Fibroblast of the aortic adventitia (primary cell): ENCODE measurements at regions not wholly inside any gene's neighbourhood (a gene's known extent, or its start where the extent isn't known, plus 50 kb on each side); places are given as distances from the start of the nearest gene placed in this dataset.

Experiments used
- DNase-seq: peaks from one replicate; pipeline ENCODE4 v3.0.0-alpha.2; 2010; ENCODE audit warnings: low read depth
- H3K4me3 ChIP-seq: 2 replicates; pipeline ENCODE4 v1.5.1; 2011; ENCODE audit warnings: low read depth, mild to moderate bottlenecking, control low read depth, low read length, moderate library complexity
- TF ChIP-seq, protein P1 (sequence below): IDR thresholded peaks from 2 replicates; pipeline ENCODE4 v1.5.1; 2011; ENCODE audit warnings: mild to moderate bottlenecking, low read length, control low read depth, inconsistent platforms; ENCODE audit not compliant: insufficient read depth

DNA sequence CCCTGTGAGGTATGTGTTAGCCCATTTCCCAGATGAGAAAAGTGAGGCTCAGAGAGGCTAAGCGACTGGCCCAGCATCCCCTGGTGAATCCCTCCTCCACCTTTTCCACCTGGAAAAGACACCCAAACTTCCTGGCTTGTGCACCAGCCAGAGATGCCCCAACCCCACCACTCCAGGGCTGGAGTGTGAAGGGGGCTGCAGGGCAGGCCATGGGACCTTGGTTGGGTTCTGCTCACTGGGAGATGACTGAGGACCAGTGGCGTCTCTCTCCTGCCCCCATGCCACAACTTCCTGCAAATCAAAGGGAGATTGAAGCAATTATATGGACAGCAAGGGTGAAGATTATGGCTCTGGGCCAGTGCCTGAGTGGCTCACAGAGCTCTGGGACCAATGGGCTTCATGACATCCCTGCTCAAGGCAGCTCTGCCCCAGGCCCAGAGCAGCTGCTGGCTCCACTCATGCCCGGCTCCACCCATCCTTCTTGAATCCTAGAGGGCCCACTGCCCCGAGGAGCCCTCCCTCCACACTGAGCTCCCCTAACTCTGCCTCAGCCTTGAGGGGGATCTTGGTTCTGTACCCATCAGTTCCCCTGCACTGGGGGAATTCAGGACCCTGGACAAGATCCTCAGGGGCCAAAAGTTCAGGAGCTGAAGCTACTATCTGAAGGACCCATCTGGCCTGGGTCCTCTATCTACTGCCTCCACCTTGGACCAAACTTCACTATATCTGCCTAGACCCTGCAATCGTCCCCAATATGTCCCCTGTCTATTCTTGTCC lies 416.9 kb downstream of the PTPRU start:
- no peak for DNase-seq
- TF ChIP-seq, protein P1, sequence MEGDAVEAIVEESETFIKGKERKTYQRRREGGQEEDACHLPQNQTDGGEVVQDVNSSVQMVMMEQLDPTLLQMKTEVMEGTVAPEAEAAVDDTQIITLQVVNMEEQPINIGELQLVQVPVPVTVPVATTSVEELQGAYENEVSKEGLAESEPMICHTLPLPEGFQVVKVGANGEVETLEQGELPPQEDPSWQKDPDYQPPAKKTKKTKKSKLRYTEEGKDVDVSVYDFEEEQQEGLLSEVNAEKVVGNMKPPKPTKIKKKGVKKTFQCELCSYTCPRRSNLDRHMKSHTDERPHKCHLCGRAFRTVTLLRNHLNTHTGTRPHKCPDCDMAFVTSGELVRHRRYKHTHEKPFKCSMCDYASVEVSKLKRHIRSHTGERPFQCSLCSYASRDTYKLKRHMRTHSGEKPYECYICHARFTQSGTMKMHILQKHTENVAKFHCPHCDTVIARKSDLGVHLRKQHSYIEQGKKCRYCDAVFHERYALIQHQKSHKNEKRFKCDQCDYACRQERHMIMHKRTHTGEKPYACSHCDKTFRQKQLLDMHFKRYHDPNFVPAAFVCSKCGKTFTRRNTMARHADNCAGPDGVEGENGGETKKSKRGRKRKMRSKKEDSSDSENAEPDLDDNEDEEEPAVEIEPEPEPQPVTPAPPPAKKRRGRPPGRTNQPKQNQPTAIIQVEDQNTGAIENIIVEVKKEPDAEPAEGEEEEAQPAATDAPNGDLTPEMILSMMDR, result no peak

DNA sequence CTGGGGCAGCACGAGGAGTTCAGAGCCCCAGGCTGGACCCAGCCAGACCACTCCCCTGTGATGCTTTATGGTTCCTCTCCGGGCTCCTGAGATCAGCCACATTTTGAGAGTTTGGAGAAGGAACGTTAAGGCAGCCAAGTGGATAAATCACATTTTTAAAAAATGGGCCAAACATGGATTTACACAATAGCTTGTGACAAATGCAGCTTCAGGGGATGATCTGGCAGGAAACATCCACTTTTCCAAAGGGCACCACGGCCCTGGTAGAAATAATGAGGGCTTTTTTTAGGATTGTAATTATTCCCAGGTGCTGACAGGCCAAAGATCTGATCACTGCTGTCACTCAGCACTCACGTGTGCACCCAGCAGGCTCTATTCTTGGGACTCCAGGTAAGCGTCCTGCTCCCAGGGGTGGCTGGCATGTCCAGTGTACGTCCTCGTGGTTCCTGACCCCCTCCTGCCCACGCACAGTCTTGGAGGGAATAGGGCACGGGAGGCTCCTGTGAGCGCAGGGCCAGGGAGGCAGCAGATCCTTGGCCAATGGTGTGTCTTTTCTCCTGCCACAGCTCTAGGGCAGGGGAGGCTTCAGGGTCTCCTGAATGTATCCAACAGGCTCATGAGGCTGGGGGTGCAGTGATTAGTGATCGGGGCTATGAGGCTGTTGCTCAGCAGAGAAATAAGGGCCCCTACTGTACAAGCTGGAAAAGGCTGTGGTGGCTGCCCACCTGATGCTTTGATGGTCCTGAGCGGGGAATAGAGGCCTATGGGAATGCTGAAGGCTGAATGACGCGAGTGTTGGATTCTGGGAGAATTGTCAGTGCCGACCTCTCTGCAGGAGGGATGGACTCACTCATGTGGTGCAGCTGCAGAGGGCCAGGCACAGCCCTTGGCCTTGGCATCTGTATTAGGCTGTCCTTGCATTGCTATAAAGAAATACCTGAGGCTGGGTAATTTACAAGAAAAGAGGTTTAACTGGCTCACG lies 415.7 kb downstream of the PTPRU start:
- TF ChIP-seq, protein P1, result no peak
- no peak for DNase-seq
- H3K4me3 ChIP-seq, result no peak overlapping the region

More for the DNA sequence above, 416.9 kb downstream of the PTPRU start:
- no peak overlapping the region for H3K4me3 ChIP-seq

DNA sequence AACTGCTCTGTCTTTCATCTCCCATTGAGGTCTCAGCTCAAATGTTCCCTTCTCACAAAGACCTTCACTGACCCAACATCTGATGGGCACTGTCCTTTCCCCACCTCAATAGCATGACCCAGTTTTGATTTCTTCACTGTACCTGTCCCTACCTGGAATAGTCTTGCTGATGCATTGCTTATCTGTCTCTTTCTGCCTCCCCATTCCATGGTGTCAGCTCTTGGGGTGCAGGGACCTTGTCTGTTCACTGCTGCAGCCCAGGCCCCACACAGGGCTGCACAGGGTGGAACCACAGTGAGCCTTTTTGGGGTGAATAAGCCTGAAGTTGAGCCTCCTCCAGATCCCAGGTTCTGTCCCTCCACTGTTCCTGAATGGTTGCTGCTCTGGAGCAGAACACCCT lies 414.9 kb downstream of the PTPRU start:
- DNase-seq, result no peak
- H3K4me3 ChIP-seq, result no peak overlapping the region
- TF ChIP-seq, protein P1, result no peak

DNA sequence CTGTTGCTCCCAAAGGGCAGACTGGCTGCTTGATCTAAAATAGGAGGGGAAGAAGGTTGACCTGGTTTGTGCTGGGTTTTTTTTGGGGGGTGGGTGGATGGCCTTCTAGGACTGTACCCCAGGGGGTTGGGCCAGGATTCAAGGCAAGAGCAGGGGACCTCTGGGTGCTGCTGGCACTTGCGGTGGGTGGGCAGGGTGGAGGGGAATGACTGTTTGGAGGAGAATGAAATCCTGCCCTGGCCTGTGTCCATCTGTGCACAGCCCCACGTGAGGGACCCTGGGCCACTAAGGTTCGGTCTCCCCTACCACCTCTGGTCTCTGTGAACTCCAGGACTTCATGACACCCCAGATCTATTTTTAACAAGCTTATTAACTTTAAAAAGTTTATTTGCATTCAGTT lies 414.2 kb downstream of the PTPRU start:
- DNase-seq, result no peak
- H3K4me3 ChIP-seq, result no peak overlapping the region
- TF ChIP-seq, protein P1, result no peak

DNA sequence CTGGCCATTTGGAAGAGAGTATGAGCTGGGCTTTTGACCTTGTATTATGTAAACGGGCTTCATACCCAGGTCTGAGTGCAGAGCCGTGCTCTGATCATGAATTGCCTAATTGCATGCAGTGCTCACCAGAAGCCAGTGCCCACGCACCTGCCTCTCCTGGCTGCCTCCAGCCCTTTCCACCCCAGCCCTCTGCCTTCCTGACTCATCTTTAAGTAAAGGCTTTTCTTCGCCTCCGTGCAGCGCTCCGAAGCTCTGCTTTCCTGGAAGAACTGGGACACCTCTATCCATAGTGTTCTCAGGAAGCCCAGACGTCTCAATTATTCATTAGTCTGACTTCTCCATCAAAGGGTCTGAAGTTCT lies 413.7 kb downstream of the PTPRU start:
- no peak for DNase-seq
- TF ChIP-seq, protein P1, result no peak
- H3K4me3 ChIP-seq, result no peak overlapping the region

DNA sequence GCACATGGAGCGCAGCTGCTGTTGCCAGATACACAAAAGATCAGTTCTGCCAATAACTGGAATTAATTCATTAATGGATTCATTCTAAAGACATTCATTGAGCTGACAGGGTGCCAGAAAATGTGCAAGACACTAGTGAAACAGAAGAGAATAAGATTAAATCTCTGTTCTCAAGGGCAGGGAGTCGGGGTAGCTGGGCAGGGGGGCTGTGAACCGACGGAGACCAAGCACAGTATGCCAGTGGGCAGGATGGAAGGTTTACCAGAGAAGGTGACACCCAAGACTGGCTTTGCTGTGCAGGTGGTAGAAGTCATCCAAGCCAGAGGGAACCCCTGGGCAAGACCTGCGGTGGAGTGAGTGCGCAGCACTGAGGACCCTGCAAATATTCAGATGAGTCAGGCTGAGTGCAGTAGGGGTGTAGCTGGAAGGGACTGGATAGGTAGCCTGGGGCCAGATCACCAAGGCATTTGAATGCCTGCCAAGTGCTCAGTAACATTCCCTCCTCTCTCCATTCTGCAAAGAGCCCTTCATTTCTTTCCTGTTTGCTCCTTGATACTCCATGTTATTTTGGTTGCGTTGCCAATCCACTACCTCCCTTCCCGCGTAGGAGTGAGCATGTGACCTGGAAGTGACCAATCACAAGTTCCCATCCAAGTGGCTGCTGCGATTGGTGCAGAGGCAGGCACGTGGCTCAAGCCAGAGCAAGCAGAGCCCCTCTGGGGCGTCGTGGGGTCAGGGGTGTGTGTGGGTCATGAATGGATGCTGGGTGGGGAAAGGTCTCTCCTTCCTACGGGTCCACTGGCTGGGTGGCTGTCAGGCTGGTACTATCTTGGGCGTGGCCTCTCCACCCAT lies 413.1 kb downstream of the PTPRU start:
- DNase-seq, result no peak
- no peak overlapping the region for H3K4me3 ChIP-seq
- TF ChIP-seq, protein P1, result no peak
